ENCODE measurements at regions not wholly inside any gene's neighbourhood (a gene's known extent, or its start where the extent isn't known, plus 50 kb on each side); places are given as distances from the start of the nearest gene placed in this dataset.
"Not testable (repeated sequence)": the region's sequence is repeated elsewhere in the genome, so short reads cannot be mapped to it uniquely, and the experiment has no call there.

GRCh38 chr15:100771746-100772145 lies 107.9 kb upstream of the ALDH1A3 start:
- no peak overlapping the region for H3K27ac ChIP-seq
- H3K36me3 ChIP-seq, result no peaks in the 10 kb centered on the region
- intact Hi-C loops (cut with DNase I; ENCODE audit: low total_unique reads), result no loop called here
- H3K27me3 ChIP-seq (replicated peaks in 1 of 7), result peaks cover 0 to 8% (median 0%) of the 10 kb centered on the region in 7 donors
- 62 to 74% (median 72%) methylated on average over 4 of the region's 4 CpGs for WGBS, 5 donors
- peaks cover 0 to 7% (median 0%) of the 10 kb centered on the region in 8 donors for H3K9me3 ChIP-seq
- TF ChIP-seq POLR2A (IDR thresholded peaks at IDR 0.05) (no peak), CTCF (IDR thresholded peaks at IDR 0.05 in 8 of 11, conservative IDR thresholded peaks at IDR 0.05 in 3 of 11) (no peak), POLR2AphosphoS5 (IDR thresholded peaks at IDR 0.05) (no peak)
- H3K4me3 ChIP-seq, result no peak overlapping the region
- peak; percentile 39 for DNase-seq
- H3K4me1 ChIP-seq, result peaks cover 0 to 4% (median 0%) of the 10 kb centered on the region in 6 donors

- Histone ChIP-seq H3K36me3 (no peaks in the 10 kb centered on the region), H3K4me3 (no peak overlapping the region), H3K9me3 (peaks cover 0 to 7% (median 0%) of the 10 kb centered on the region in 8 donors), H3K27ac (no peak overlapping the region), H3K4me1 (peaks cover 0 to 4% (median 0%) of the 10 kb centered on the region in 6 donors), H3K27me3 (replicated peaks in 1 of 7) (peaks cover 0 to 8% (median 0%) of the 10 kb centered on the region in 7 donors)
- no peak for DNase-seq
- intact Hi-C loops (cut with DNase I; ENCODE audit: low total_unique reads), result no loop called here
- 90 to 92% (median 91%) methylated on average over 6 of the region's 6 CpGs for WGBS, 5 donors
- TF ChIP-seq POLR2AphosphoS5 (IDR thresholded peaks at IDR 0.05) (no peak), POLR2A (IDR thresholded peaks at IDR 0.05) (no peak), CTCF (IDR thresholded peaks at IDR 0.05 in 8 of 11, conservative IDR thresholded peaks at IDR 0.05 in 3 of 11) (no peak)
Measured at GRCh38 chr15:100772478-100772877, 107.2 kb upstream of the ALDH1A3 start.

- Histone ChIP-seq H3K36me3 (no peaks in the 10 kb centered on the region), H3K9me3 (peaks cover 0 to 7% (median 0%) of the 10 kb centered on the region in 8 donors), H3K4me3 (no peak overlapping the region), H3K27ac (no peak overlapping the region), H3K27me3 (replicated peaks in 1 of 7) (peaks cover 0 to 8% (median 0%) of the 10 kb centered on the region in 7 donors), H3K4me1 (peaks cover 0 to 4% (median 0%) of the 10 kb centered on the region in 6 donors)
- intact Hi-C loops (cut with DNase I; ENCODE audit: low total_unique reads), result no loop called here
- WGBS, 5 donors, result 85 to 91% (median 89%) methylated on average over 9 of the region's 9 CpGs
- TF ChIP-seq POLR2A (IDR thresholded peaks at IDR 0.05) (no peak), CTCF (IDR thresholded peaks at IDR 0.05 in 8 of 11, conservative IDR thresholded peaks at IDR 0.05 in 3 of 11) (no peak), POLR2AphosphoS5 (IDR thresholded peaks at IDR 0.05) (no peak)
- no peak for DNase-seq
Measured at GRCh38 chr15:100772892-100773520, 106.6 kb upstream of the ALDH1A3 start.

- H3K36me3 ChIP-seq; H3K27ac ChIP-seq; intact Hi-C loops (cut with DNase I; ENCODE audit: low total_unique reads); H3K4me3 ChIP-seq; H3K4me1 ChIP-seq; H3K9me3 ChIP-seq; H3K27me3 ChIP-seq (replicated peaks in 1 of 7); DNase-seq: not testable (repeated sequence)
- 94 to 100% (median 98%) methylated on average over 7 to 28 of the region's 28 CpGs for WGBS, 5 donors
Measured at GRCh38 chr15:100774044-100774443, 105.6 kb upstream of the ALDH1A3 start.
